ENCODE measurements at regions not wholly inside any gene's neighbourhood (a gene's known extent, or its start where the extent isn't known, plus 50 kb on each side); places are given as distances from the start of the nearest gene placed in this dataset.

GRCh38 chr5:93062548-93062947 is 518.5 kb downstream of the NR2F1-AS1 start:
- peaks cover 20% of the 10 kb centered on the region for H3K4me1 Mint-ChIP-seq
- Histone ChIP-seq H3K4me2 (no peak overlapping the region), H3K36me3 (ENCODE audit: insufficient read depth) (no peaks in the 10 kb centered on the region), H4K20me1 (replicated peaks; ENCODE audit: insufficient read depth) (no peaks in the 10 kb centered on the region), H3K9me2 (ENCODE audit: insufficient read depth) (no peaks in the 10 kb centered on the region), H3K4me3 (no peak overlapping the region), H3K79me2 (replicated peaks; ENCODE audit: insufficient read depth) (no peaks in the 10 kb centered on the region), H3K27ac (ENCODE audit: low read depth) (no peak overlapping the region), H3K27me3 (ENCODE audit: insufficient read depth) (no peaks in the 10 kb centered on the region), H2AFZ (no peak overlapping the region), H3F3A (replicated peaks; ENCODE audit: low read depth) (no peaks in the 10 kb centered on the region), H3K4me1 (ENCODE audit: insufficient read depth) (peaks cover 14% of the 10 kb centered on the region)
- H3K4me3 Mint-ChIP-seq: no peak overlapping the region
- peaks cover 8% of the 10 kb centered on the region for H3K27me3 Mint-ChIP-seq (ENCODE audit: insufficient read depth, low read depth, poor library complexity)
- H3K9me3 Mint-ChIP-seq: no peaks in the 10 kb centered on the region
- TF ChIP-seq EZH2phosphoT487 (IDR thresholded peaks at IDR 0.05; ENCODE audit: unreplicated experiment) (no peak), CREB1 (CRISPR knock-in tag; IDR thresholded peaks at IDR 0.05; ENCODE audit: low read depth) (no peak), NANOG (IDR thresholded peaks at IDR 0.05; ENCODE audit: borderline replicate concordance) (no peak), EZH2 (IDR thresholded peaks at IDR 0.05; ENCODE audit: low read depth, unreplicated experiment) (no peak), POLR2AphosphoS5 (IDR thresholded peaks at IDR 0.05; ENCODE audit: low read depth) (no peak), CTCF (conservative IDR thresholded peaks at IDR 0.05; ENCODE audit: low read depth in 2 of 2) (peak; percentile 56 to 66), STAT1 (IDR thresholded peaks at IDR 0.05; ENCODE audit: unreplicated experiment) (no peak), ZNF114 (CRISPR knock-in tag; IDR thresholded peaks at IDR 0.05) (no peak), JUNB (IDR thresholded peaks at IDR 0.05; ENCODE audit: unreplicated experiment) (no peak), ZNF331 (CRISPR knock-in tag; IDR thresholded peaks at IDR 0.05; ENCODE audit: low read depth) (no peak)
- TF ChIP-seq, protein P1, sequence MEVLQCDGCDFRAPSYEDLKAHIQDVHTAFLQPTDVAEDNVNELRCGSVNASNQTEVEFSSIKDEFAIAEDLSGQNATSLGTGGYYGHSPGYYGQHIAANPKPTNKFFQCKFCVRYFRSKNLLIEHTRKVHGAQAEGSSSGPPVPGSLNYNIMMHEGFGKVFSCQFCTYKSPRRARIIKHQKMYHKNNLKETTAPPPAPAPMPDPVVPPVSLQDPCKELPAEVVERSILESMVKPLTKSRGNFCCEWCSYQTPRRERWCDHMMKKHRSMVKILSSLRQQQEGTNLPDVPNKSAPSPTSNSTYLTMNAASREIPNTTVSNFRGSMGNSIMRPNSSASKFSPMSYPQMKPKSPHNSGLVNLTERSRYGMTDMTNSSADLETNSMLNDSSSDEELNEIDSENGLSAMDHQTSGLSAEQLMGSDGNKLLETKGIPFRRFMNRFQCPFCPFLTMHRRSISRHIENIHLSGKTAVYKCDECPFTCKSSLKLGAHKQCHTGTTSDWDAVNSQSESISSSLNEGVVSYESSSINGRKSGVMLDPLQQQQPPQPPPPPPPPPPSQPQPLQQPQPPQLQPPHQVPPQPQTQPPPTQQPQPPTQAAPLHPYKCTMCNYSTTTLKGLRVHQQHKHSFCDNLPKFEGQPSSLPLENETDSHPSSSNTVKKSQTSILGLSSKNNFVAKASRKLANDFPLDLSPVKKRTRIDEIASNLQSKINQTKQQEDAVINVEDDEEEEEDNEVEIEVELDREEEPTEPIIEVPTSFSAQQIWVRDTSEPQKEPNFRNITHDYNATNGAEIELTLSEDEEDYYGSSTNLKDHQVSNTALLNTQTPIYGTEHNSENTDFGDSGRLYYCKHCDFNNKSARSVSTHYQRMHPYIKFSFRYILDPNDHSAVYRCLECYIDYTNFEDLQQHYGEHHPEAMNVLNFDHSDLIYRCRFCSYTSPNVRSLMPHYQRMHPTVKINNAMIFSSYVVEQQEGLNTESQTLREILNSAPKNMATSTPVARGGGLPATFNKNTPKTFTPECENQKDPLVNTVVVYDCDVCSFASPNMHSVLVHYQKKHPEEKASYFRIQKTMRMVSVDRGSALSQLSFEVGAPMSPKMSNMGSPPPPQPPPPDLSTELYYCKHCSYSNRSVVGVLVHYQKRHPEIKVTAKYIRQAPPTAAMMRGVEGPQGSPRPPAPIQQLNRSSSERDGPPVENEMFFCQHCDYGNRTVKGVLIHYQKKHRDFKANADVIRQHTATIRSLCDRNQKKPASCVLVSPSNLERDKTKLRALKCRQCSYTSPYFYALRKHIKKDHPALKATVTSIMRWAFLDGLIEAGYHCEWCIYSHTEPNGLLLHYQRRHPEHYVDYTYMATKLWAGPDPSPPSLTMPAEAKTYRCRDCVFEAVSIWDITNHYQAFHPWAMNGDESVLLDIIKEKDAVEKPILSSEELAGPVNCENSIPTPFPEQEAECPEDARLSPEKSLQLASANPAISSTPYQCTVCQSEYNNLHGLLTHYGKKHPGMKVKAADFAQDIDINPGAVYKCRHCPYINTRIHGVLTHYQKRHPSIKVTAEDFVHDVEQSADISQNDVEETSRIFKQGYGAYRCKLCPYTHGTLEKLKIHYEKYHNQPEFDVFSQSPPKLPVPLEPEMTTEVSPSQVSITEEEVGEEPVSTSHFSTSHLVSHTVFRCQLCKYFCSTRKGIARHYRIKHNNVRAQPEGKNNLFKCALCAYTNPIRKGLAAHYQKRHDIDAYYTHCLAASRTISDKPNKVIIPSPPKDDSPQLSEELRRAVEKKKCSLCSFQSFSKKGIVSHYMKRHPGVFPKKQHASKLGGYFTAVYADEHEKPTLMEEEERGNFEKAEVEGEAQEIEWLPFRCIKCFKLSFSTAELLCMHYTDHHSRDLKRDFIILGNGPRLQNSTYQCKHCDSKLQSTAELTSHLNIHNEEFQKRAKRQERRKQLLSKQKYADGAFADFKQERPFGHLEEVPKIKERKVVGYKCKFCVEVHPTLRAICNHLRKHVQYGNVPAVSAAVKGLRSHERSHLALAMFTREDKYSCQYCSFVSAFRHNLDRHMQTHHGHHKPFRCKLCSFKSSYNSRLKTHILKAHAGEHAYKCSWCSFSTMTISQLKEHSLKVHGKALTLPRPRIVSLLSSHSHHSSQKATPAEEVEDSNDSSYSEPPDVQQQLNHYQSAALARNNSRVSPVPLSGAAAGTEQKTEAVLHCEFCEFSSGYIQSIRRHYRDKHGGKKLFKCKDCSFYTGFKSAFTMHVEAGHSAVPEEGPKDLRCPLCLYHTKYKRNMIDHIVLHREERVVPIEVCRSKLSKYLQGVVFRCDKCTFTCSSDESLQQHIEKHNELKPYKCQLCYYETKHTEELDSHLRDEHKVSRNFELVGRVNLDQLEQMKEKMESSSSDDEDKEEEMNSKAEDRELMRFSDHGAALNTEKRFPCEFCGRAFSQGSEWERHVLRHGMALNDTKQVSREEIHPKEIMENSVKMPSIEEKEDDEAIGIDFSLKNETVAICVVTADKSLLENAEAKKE (CRISPR knock-in tag; IDR thresholded peaks at IDR 0.05): 0 out of 2 replicates have a peak, but pooled peaks have one; percentile 18
- TF ChIP-seq, protein P2, sequence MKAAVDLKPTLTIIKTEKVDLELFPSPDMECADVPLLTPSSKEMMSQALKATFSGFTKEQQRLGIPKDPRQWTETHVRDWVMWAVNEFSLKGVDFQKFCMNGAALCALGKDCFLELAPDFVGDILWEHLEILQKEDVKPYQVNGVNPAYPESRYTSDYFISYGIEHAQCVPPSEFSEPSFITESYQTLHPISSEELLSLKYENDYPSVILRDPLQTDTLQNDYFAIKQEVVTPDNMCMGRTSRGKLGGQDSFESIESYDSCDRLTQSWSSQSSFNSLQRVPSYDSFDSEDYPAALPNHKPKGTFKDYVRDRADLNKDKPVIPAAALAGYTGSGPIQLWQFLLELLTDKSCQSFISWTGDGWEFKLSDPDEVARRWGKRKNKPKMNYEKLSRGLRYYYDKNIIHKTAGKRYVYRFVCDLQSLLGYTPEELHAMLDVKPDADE (IDR thresholded peaks at IDR 0.05): no peak
- H3K27ac Mint-ChIP-seq: no peak overlapping the region
- ATAC-seq: peak; percentile 41; the same call in 2 of the 3 replicates
- no peaks in the 10 kb centered on the region for H3K36me3 Mint-ChIP-seq (ENCODE audit: low read depth)
- DNase-seq (ENCODE audit: low spot score): peak; percentile 48

All from GM23338 (cell line).